SK-N-SH (cell line): ENCODE measurements at regions not wholly inside any gene's neighbourhood (a gene's known extent, or its start where the extent isn't known, plus 50 kb on each side); places are given as distances from the start of the nearest gene placed in this dataset.

Experiments used
- CTCF ChIA-PET: fragments of 300-600, 350-600 bp; formaldehyde crosslinking; extraction: SDS; loops from one replicate; lab custom pipeline; 2021; lab: Yijun Ruan, JAX
- POLR2A ChIA-PET: fragments of 350-600 bp; sonication (Branson Sonifier 250); formaldehyde crosslinking; extraction: SDS; loops from one replicate; lab custom pipeline; 2020; ENCODE audit warnings: antibody characterized with exemption, inconsistent platforms; lab: Yijun Ruan, JAX
- DNase-seq: peaks from one replicate; pipeline ENCODE4 v3.0.0; 2012
- H2AFZ ChIP-seq: fragments of 200-600 bp; sonication (generic); 2 replicates; pipeline ENCODE4 v1.8.1; 2016; ENCODE audit warnings: antibody characterized with exemption, mild to moderate bottlenecking, low read depth
- H3F3A ChIP-seq: fragments of 200-600 bp; sonication (generic); replicated peaks from 2 replicates; pipeline ENCODE3; 2016; ENCODE audit warnings: antibody characterized with exemption, mild to moderate bottlenecking; ENCODE audit not compliant: insufficient read depth
- H3K27ac ChIP-seq, 2 experiments: fragments of 200-500 bp in 1 of 2; fragments of 200-600 bp in 1 of 2; sonication (Bioruptor generic) in 1 of 2; sonication (generic), shearing (Covaris generic) in 1 of 2; 2 replicates each; pipeline versions ENCODE4 v1.5.1 to v1.6.1; 2014 to 2016; ENCODE audit warnings: low read depth in 2 of 2, inconsistent platforms in 1 of 2, low read length in 1 of 2, mild to moderate bottlenecking in 1 of 2, mixed read lengths in 1 of 2
- H3K27me3 ChIP-seq: fragments of 200-600 bp; sonication (generic), shearing (Covaris generic); 2 replicates; pipeline ENCODE4 v1.6.1; 2016; ENCODE audit warnings: mixed run types; ENCODE audit not compliant: insufficient read depth
- H3K36me3 ChIP-seq, 2 experiments: fragments of 200-500 bp in 1 of 2; fragments of 200-600 bp in 1 of 2; sonication (Bioruptor generic) in 1 of 2; sonication (generic) in 1 of 2; replicated peaks in 1 of 2; 2 replicates each; pipeline versions ENCODE3 to v1.5.1; 2014 to 2016; ENCODE audit warnings: low read length in 1 of 2, mild to moderate bottlenecking in 1 of 2; ENCODE audit not compliant: insufficient read depth in 2 of 2, control insufficient read depth in 1 of 2
- H3K4me1 ChIP-seq, 2 experiments: fragments of 200-500 bp in 1 of 2; fragments of 200-600 bp in 1 of 2; sonication (Bioruptor generic) in 1 of 2; sonication (generic), shearing (Covaris generic) in 1 of 2; 2 replicates each; pipeline versions ENCODE4 v1.5.1 to v1.6.1; 2014 to 2016; ENCODE audit warnings: low read depth in 1 of 2, low read length in 1 of 2, mixed run types in 1 of 2; ENCODE audit not compliant: insufficient read depth in 2 of 2, control insufficient read depth in 1 of 2
- H3K4me2 ChIP-seq: fragments of 200-600 bp; sonication (generic), shearing (Covaris generic); 2 replicates; pipeline ENCODE4 v1.6.1; 2017; ENCODE audit warnings: mixed run types
- H3K4me3 ChIP-seq, 2 experiments: fragments of 200-500 bp in 1 of 2; fragments of 200-600 bp in 1 of 2; sonication (Bioruptor generic) in 1 of 2; sonication (generic), shearing (Covaris generic) in 1 of 2; 2 replicates each; pipeline versions ENCODE4 v1.5.1 to v1.8.1; 2014 to 2016; ENCODE audit warnings: low read depth in 2 of 2, inconsistent platforms in 1 of 2, low read length in 1 of 2, mild to moderate bottlenecking in 1 of 2, mixed read lengths in 1 of 2, moderate library complexity in 1 of 2
- H3K79me2 ChIP-seq: fragments of 200-600 bp; sonication (generic); 2 replicates; pipeline ENCODE4 v1.8.1; 2017; ENCODE audit warnings: mild to moderate bottlenecking; ENCODE audit not compliant: insufficient read depth
- H3K9ac ChIP-seq: fragments of 200-600 bp; sonication (generic); 2 replicates; pipeline ENCODE4 v1.6.1; 2017; ENCODE audit warnings: mixed run types
- H3K9me2 ChIP-seq: fragments of 200-600 bp; sonication (generic); 2 replicates; pipeline ENCODE4 v1.6.1; 2017; ENCODE audit warnings: mixed run types
- H3K9me3 ChIP-seq: fragments of 200-600 bp; sonication (generic); 2 replicates; pipeline ENCODE4 v1.6.1; 2017; ENCODE audit warnings: mixed run types, mild to moderate bottlenecking, moderate library complexity
- H4K20me1 ChIP-seq: fragments of 200-600 bp; sonication (generic); 2 replicates; pipeline ENCODE4 v1.6.1; 2017; ENCODE audit warnings: mild to moderate bottlenecking, mixed run types; ENCODE audit not compliant: insufficient read depth
- CHD2 ChIP-seq: fragments of 150-350 bp; IDR thresholded peaks from 2 replicates; pipeline ENCODE4 v1.6.1; 2018; ENCODE audit warnings: low read length; ENCODE audit not compliant: partially characterized antibody
- CTCF ChIP-seq: fragments of 200-600 bp; sonication (generic); IDR thresholded peaks from 2 replicates; pipeline ENCODE4 v1.6.1; 2017; ENCODE audit warnings: antibody characterized with exemption, mild to moderate bottlenecking, moderate library complexity
- FOSL2 ChIP-seq: IDR thresholded peaks from 2 replicates; pipeline ENCODE4 v1.4.0; 2012; ENCODE audit warnings: low read depth, mild to moderate bottlenecking, moderate library complexity, borderline replicate concordance
- FOXM1 ChIP-seq: IDR thresholded peaks from 2 replicates; pipeline ENCODE4 v1.4.0; 2012; ENCODE audit warnings: low read depth, mild to moderate bottlenecking
- IRF3 ChIP-seq: fragments of 150-350 bp; IDR thresholded peaks from 2 replicates; pipeline ENCODE4 v1.6.1; 2016; ENCODE audit warnings: mild to moderate bottlenecking, low read depth, low read length
- MEF2A ChIP-seq: IDR thresholded peaks from 2 replicates; pipeline ENCODE4 v1.4.0; 2012; ENCODE audit warnings: low read depth, borderline replicate concordance
- MXI1 ChIP-seq: IDR thresholded peaks from 2 replicates; pipeline ENCODE4 v1.6.1; 2012; ENCODE audit warnings: mild to moderate bottlenecking, low read depth, low read length, improper control_type of control experiment
- NFIC ChIP-seq: IDR thresholded peaks from 2 replicates; pipeline ENCODE4 v1.4.0; 2012; ENCODE audit warnings: borderline replicate concordance
- PBX3 ChIP-seq: IDR thresholded peaks from 2 replicates; pipeline ENCODE4; 2012
- REST ChIP-seq: IDR thresholded peaks from 2 replicates; pipeline ENCODE4 v1.6.1; 2012; ENCODE audit warnings: mild to moderate bottlenecking, low read depth, low read length, moderate library complexity
- RFX5 ChIP-seq: IDR thresholded peaks from 2 replicates; pipeline ENCODE4 v1.6.1; 2012; ENCODE audit warnings: mild to moderate bottlenecking, improper control_type of control experiment, low read length
- RXRA ChIP-seq: IDR thresholded peaks from 2 replicates; pipeline ENCODE4 v1.4.0; 2012; ENCODE audit warnings: low read depth, mild to moderate bottlenecking, borderline replicate concordance
- SMC3 ChIP-seq: IDR thresholded peaks from 2 replicates; pipeline ENCODE4 v1.6.1; 2012; ENCODE audit warnings: low read depth, low read length, improper control_type of control experiment
- TAF1 ChIP-seq: IDR thresholded peaks from 2 replicates; pipeline ENCODE4 v1.6.1; 2012; ENCODE audit warnings: low read depth, mild to moderate bottlenecking, low read length, moderate library complexity, borderline replicate concordance
- TEAD4 ChIP-seq: IDR thresholded peaks from 2 replicates; pipeline ENCODE4 v1.4.0; 2012; ENCODE audit warnings: mild to moderate bottlenecking, borderline replicate concordance; ENCODE audit not compliant: insufficient read depth
- USF1 ChIP-seq: IDR thresholded peaks from 2 replicates; pipeline ENCODE4 v1.4.0; 2012; ENCODE audit warnings: low read depth, borderline replicate concordance
- YY1 ChIP-seq: IDR thresholded peaks from 2 replicates; pipeline ENCODE4 v1.4.0; 2012; ENCODE audit warnings: low read depth, mild to moderate bottlenecking
- ZBTB33 ChIP-seq: IDR thresholded peaks from 2 replicates; pipeline ENCODE4 v1.4.0; 2012; ENCODE audit warnings: low read depth, borderline replicate concordance
- WGBS: methylation state at CpG from one replicate; pipeline ENCODE4 v1.1.6; 2017; ENCODE audit warnings: low lambda C conversion rate; 5-methylcytosine and 5-hydroxymethylcytosine counted together

GRCh38 chr4:45578874-45579273, 545.0 kb downstream of the GABRG1 start:
- CTCF ChIA-PET: no interaction called here
- no peak overlapping the region for H3K9ac ChIP-seq
- H3K4me2 ChIP-seq: no peak overlapping the region
- H2AFZ ChIP-seq: no peak overlapping the region
- H3K36me3 ChIP-seq: no peaks in the 10 kb centered on the region
- DNase-seq: no peak
- 0 out of 2 replicates have a peak, but pooled peaks cover 3% of the 10 kb centered on the region for H3K9me2 ChIP-seq
- H3K27ac ChIP-seq: no peak overlapping the region
- no peaks in the 10 kb centered on the region for H3K4me1 ChIP-seq
- H3K79me2 ChIP-seq: no peaks in the 10 kb centered on the region
- POLR2A ChIA-PET: no interaction called here
- no peak overlapping the region for H3K4me3 ChIP-seq
- no peaks in the 10 kb centered on the region for H3K9me3 ChIP-seq
- no peaks in the 10 kb centered on the region for H3F3A ChIP-seq
- TF ChIP-seq SMC3: no peak
- no peak for TF ChIP-seq RFX5
- no peak for TF ChIP-seq NFIC
- TF ChIP-seq MXI1: no peak
- TF ChIP-seq TAF1: no peak
- no peak for TF ChIP-seq RXRA
- TF ChIP-seq MEF2A: no peak
- TF ChIP-seq CTCF: no peak
- no peak for TF ChIP-seq PBX3
- no peak for TF ChIP-seq YY1
- TF ChIP-seq USF1: no peak
- TF ChIP-seq TEAD4: no peak
- TF ChIP-seq FOXM1: no peak
- TF ChIP-seq CHD2: no peak
- H4K20me1 ChIP-seq: no peaks in the 10 kb centered on the region
- H3K27me3 ChIP-seq: no peaks in the 10 kb centered on the region
- WGBS: 17% methylated on average over 1 of the region's 1 CpG

GRCh38 chr4:45576275-45576674, 547.6 kb downstream of the GABRG1 start:
- Histone ChIP-seq H3K9ac (no peak overlapping the region), H3K36me3 (no peaks in the 10 kb centered on the region), H3K4me1 (no peaks in the 10 kb centered on the region), H2AFZ (no peak overlapping the region), H3K79me2 (no peaks in the 10 kb centered on the region), H3F3A (no peaks in the 10 kb centered on the region), H3K27ac (no peak overlapping the region), H3K4me3 (no peak overlapping the region), H4K20me1 (no peaks in the 10 kb centered on the region), H3K9me2 (0 out of 2 replicates have a peak, but pooled peaks cover 3% of the 10 kb centered on the region), H3K27me3 (no peaks in the 10 kb centered on the region), H3K4me2 (no peak overlapping the region), H3K9me3 (no peaks in the 10 kb centered on the region)
- 2% methylated on average over 2 of the region's 2 CpGs for WGBS
- ChIA-PET CTCF (no interaction called here), POLR2A (no interaction called here)
- no peak for DNase-seq
- TF ChIP-seq TAF1 (no peak), ZBTB33 (no peak), RXRA (no peak), FOSL2 (no peak), RFX5 (no peak), IRF3 (no peak), REST (no peak)
